ENCODE measurements at regions not wholly inside any gene's neighbourhood (a gene's known extent, or its start where the extent isn't known, plus 50 kb on each side); places are given as distances from the start of the nearest gene placed in this dataset.

- no peak overlapping the region for H3K4me3 ChIP-seq (ENCODE audit: low read depth, low read length)
- no peak for TF ChIP-seq CTCF (IDR thresholded peaks at IDR 0.05; ENCODE audit: insufficient read depth, low read depth, low read length)
- no peak for DNase-seq (ENCODE audit: low read depth)
Measured at GRCh38 chr4:30256116-30256832, 463.9 kb upstream of the PCDH7 start.

- TF ChIP-seq CTCF (IDR thresholded peaks at IDR 0.05; ENCODE audit: insufficient read depth, low read depth, low read length) = no peak
- no peak for DNase-seq (ENCODE audit: low read depth)
Measured at GRCh38 chr4:30258949-30259348, 461.2 kb upstream of the PCDH7 start.

GRCh38 chr4:30262379-30262778, 457.8 kb upstream of the PCDH7 start:
- no peak overlapping the region for H3K4me3 ChIP-seq (ENCODE audit: low read depth, low read length)
- no peak for TF ChIP-seq CTCF (IDR thresholded peaks at IDR 0.05; ENCODE audit: insufficient read depth, low read depth, low read length)
- DNase-seq (ENCODE audit: low read depth) = no peak

More at GRCh38 chr4:30258949-30259348, 461.2 kb upstream of the PCDH7 start:
- no peak overlapping the region for H3K4me3 ChIP-seq (ENCODE audit: low read depth, low read length)

- no peak overlapping the region for H3K4me3 ChIP-seq (ENCODE audit: low read depth, low read length)
- no peak for TF ChIP-seq CTCF (IDR thresholded peaks at IDR 0.05; ENCODE audit: insufficient read depth, low read depth, low read length)
- DNase-seq (ENCODE audit: low read depth) = no peak
Measured at GRCh38 chr4:30264465-30264864, 455.7 kb upstream of the PCDH7 start.

- no peak for DNase-seq (ENCODE audit: low read depth)
- no peak for TF ChIP-seq CTCF (IDR thresholded peaks at IDR 0.05; ENCODE audit: insufficient read depth, low read depth, low read length)
- no peak overlapping the region for H3K4me3 ChIP-seq (ENCODE audit: low read depth, low read length)
Measured at GRCh38 chr4:30265716-30266115, 454.5 kb upstream of the PCDH7 start.

- H3K4me3 ChIP-seq (ENCODE audit: low read depth, low read length) = no peak overlapping the region
- TF ChIP-seq CTCF (IDR thresholded peaks at IDR 0.05; ENCODE audit: insufficient read depth, low read depth, low read length) = no peak
- no peak for DNase-seq (ENCODE audit: low read depth)
Measured at GRCh38 chr4:30268370-30268769, 451.8 kb upstream of the PCDH7 start.

- TF ChIP-seq CTCF (IDR thresholded peaks at IDR 0.05; ENCODE audit: insufficient read depth, low read depth, low read length) = peak; percentile 6
- no peak overlapping the region for H3K4me3 ChIP-seq (ENCODE audit: low read depth, low read length)
- DNase-seq (ENCODE audit: low read depth) = no peak
Measured at GRCh38 chr4:30269850-30270249, 450.3 kb upstream of the PCDH7 start.
